ENCODE measurements at regions not wholly inside any gene's neighbourhood (a gene's known extent, or its start where the extent isn't known, plus 50 kb on each side); places are given as distances from the start of the nearest gene placed in this dataset.

DNA sequence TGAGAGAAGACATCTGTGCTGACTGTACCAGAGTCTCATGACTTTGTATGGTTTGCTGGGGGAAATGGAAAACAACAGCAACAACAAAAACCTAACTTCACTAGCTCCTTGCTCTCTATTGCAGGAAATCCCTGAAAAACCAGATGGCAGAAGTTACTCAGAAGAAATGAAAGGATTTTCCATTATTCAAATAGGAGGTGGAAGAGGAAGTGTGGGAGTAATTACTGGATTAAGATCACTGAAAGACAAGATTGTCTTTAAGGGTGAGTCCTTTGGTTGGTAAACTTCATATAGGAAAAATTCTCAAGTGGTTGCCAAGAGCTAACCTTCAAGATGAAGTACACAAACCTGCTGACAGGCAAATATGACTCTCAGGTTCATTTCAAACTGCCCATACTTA lies 391.9 kb upstream of the ATP2B1 start:
- TF ChIP-seq, protein P1, sequence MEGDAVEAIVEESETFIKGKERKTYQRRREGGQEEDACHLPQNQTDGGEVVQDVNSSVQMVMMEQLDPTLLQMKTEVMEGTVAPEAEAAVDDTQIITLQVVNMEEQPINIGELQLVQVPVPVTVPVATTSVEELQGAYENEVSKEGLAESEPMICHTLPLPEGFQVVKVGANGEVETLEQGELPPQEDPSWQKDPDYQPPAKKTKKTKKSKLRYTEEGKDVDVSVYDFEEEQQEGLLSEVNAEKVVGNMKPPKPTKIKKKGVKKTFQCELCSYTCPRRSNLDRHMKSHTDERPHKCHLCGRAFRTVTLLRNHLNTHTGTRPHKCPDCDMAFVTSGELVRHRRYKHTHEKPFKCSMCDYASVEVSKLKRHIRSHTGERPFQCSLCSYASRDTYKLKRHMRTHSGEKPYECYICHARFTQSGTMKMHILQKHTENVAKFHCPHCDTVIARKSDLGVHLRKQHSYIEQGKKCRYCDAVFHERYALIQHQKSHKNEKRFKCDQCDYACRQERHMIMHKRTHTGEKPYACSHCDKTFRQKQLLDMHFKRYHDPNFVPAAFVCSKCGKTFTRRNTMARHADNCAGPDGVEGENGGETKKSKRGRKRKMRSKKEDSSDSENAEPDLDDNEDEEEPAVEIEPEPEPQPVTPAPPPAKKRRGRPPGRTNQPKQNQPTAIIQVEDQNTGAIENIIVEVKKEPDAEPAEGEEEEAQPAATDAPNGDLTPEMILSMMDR (IDR thresholded peaks at IDR 0.05): no peak
- no peak overlapping the region for H3K4me3 ChIP-seq
- ATAC-seq (no peak), DNase-seq (no peak)
- H3K36me3 ChIP-seq: no peaks in the 10 kb centered on the region
- no peaks in the 10 kb centered on the region for H3K9me3 ChIP-seq
- H3K4me1 ChIP-seq: peaks cover 0 to 7% (median 0%) of the 10 kb centered on the region in 9 donors
- no peak overlapping the region for H3K27ac ChIP-seq
- intact Hi-C loops (cut with DNase I): loop anchor here in 9 of 10 donors (5.0 to 10.0 kb wide), 2 partner anchors 556 to 558 kb away; no protein-coding TSS in a partner anchor
- H3K27me3 ChIP-seq: no peaks in the 10 kb centered on the region

DNA sequence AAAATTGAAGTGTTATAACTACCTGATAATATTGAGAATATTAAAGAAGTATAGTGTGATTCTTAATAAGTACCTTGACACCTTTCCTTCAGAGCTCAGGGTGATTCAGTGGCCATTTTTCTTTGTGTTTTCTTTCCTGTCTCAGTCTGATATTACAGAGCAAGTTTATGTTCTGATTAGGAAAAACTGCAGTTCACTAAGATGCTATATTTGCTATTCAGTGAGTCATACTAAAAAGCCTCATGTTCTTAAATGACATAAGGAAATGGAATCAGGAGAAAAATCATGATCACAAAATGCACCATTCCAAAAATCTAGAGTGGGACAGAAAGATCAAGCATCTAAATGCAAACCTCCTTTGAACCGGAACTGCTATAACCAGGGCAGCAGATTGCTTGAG lies 390.6 kb upstream of the ATP2B1 start:
- DNase-seq (no peak), ATAC-seq (no peak)
- Histone ChIP-seq H3K4me3 (no peak overlapping the region), H3K9me3 (no peaks in the 10 kb centered on the region), H3K27me3 (no peaks in the 10 kb centered on the region), H3K4me1 (peaks cover 0 to 7% (median 0%) of the 10 kb centered on the region in 9 donors), H3K27ac (no peak overlapping the region), H3K36me3 (no peaks in the 10 kb centered on the region)
- intact Hi-C loops (cut with DNase I): no loop called here
- 94 to 97% methylated on average over 1 of the region's 1 CpG for WGBS, 2 donors
- TF ChIP-seq, protein P1 (IDR thresholded peaks at IDR 0.05): no peak

DNA sequence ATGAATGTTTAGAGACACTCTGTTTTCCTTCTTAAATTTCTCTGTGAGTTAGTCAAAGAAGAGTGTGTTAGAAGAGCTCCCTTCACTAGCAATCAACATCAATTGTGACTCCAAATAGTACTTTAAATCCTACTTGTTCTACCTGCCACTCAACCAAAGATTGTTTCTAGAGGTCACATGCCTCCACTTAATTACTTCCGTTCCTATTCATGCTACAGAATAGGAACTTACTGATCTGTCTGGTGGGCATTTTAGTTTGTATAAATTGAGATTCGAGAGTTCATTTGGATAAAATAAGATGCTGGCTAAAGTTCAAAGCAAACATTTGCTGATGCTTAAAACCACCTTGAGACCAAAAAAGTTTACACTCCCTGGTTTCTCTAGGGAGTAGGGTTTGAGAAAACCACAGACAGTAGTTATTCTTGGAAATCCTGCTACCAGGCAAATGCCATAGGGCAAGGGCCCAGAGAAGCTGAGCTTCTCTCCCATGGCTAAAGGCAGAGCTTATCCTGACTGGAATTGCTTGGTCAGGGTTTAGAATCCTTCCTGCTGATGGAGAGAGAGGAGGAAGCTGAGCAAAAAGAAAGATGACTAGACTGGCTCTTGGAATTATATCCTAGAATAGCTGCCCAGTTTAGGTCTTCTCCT lies 389.6 kb upstream of the ATP2B1 start:
- Histone ChIP-seq H3K9me3 (no peaks in the 10 kb centered on the region), H3K27ac (no peak overlapping the region), H3K4me1 (peaks cover 0 to 7% (median 0%) of the 10 kb centered on the region in 9 donors), H3K4me3 (no peak overlapping the region), H3K36me3 (no peaks in the 10 kb centered on the region), H3K27me3 (no peaks in the 10 kb centered on the region)
- WGBS, 2 donors: 45 to 51% methylated on average over 2 of the region's 2 CpGs
- intact Hi-C loops (cut with DNase I): no loop called here
- DNase-seq (no peak), ATAC-seq (no peak)
- TF ChIP-seq, protein P1 (IDR thresholded peaks at IDR 0.05): no peak

DNA sequence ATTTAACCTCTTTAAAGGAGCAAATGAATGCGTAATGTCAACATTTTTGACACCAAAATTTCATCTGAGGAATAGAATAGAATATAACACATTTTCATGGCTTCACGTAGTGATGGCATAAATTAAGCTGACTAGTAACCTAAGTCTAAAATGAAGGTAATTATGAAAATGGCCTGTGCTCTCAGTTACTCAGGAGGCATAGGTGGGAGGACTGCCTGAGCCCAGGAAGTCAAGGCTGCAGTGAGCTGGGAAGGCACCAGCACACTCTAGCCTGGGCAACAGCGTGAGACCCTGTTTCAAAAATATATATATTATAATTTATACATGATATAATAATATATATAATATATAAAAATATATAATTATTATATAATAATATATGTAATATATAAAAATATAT lies 383.2 kb upstream of the ATP2B1 start:
- Histone ChIP-seq H3K27me3 (no peaks in the 10 kb centered on the region), H3K9me3 (peaks cover 0 to 6% (median 0%) of the 10 kb centered on the region in 11 donors), H3K27ac (no peak overlapping the region), H3K4me3 (no peak overlapping the region), H3K36me3 (no peaks in the 10 kb centered on the region), H3K4me1 (peaks cover 0 to 12% (median 0%) of the 10 kb centered on the region in 9 donors)
- TF ChIP-seq, protein P1 (IDR thresholded peaks at IDR 0.05): no peak
- intact Hi-C loops (cut with DNase I): no loop called here
- 66 to 82% methylated on average over 3 of the region's 3 CpGs for WGBS, 2 donors
- ATAC-seq (no peak), DNase-seq (no peak)

Data from heart right ventricle (tissue), 16 donors.